ENCODE measurements at regions not wholly inside any gene's neighbourhood (a gene's known extent, or its start where the extent isn't known, plus 50 kb on each side); places are given as distances from the start of the nearest gene placed in this dataset.

DNA sequence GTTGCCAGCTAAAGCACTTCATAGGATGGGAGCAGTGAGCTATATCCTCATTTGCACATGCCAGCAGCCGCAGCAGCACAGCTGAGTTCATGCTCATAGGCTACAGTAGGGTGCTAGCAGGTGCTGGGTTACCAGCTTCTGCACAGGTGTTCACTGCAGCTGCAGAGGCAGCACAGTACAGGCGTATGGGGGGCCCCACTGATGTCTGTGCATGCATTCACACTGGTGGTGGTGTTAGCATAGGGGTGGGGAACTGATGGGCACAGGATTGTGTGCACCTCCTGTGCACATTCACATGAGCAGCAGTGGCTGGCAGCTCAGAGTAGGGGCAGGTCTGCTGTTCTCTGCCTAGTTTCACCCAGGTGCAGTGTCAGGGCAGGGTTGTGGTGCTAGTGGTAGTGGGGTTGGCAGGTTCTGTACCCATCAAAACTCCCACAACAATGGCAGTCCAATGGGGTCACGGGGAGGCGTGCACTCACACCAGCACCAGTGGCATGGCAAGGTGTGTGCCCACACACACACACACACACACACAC lies 58.9 kb upstream of the IRAK1BP1 start (continued):
- TF ChIP-seq ZNF362 (tag by site-specific recombination; IDR thresholded peaks at IDR 0.05) (no peak), KLF16 (tag by site-specific recombination; IDR thresholded peaks at IDR 0.05) (no peak), ZNF626 (tag by site-specific recombination; IDR thresholded peaks at IDR 0.05) (no peak), ZNF501 (tag by site-specific recombination; IDR thresholded peaks at IDR 0.05) (no peak), ZNF16 (tag by site-specific recombination; IDR thresholded peaks at IDR 0.05; ENCODE audit: low read depth) (no peak), ZNF555 (tag by site-specific recombination; conservative IDR thresholded peaks at IDR 0.05) (no peak), HOXC10 (CRISPR knock-in tag; IDR thresholded peaks at IDR 0.05) (no peak), ZNF354C (tag by site-specific recombination; IDR thresholded peaks at IDR 0.05; ENCODE audit: borderline replicate concordance, low read depth) (no peak)
- TF ChIP-seq, protein P1, sequence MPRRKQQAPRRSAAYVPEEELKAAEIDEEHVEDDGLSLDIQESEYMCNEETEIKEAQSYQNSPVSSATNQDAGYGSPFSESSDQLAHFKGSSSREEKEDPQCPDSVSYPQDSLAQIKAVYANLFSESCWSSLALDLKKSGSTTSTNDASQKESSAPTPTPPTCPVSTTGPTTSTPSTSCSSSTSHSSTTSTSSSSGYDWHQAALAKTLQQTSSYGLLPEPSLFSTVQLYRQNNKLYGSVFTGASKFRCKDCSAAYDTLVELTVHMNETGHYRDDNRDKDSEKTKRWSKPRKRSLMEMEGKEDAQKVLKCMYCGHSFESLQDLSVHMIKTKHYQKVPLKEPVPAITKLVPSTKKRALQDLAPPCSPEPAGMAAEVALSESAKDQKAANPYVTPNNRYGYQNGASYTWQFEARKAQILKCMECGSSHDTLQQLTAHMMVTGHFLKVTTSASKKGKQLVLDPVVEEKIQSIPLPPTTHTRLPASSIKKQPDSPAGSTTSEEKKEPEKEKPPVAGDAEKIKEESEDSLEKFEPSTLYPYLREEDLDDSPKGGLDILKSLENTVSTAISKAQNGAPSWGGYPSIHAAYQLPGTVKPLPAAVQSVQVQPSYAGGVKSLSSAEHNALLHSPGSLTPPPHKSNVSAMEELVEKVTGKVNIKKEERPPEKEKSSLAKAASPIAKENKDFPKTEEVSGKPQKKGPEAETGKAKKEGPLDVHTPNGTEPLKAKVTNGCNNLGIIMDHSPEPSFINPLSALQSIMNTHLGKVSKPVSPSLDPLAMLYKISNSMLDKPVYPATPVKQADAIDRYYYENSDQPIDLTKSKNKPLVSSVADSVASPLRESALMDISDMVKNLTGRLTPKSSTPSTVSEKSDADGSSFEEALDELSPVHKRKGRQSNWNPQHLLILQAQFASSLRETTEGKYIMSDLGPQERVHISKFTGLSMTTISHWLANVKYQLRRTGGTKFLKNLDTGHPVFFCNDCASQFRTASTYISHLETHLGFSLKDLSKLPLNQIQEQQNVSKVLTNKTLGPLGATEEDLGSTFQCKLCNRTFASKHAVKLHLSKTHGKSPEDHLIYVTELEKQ (tag by site-specific recombination; IDR thresholded peaks at IDR 0.05; ENCODE audit: borderline replicate concordance) = no peak
- TF ChIP-seq, protein P2, sequence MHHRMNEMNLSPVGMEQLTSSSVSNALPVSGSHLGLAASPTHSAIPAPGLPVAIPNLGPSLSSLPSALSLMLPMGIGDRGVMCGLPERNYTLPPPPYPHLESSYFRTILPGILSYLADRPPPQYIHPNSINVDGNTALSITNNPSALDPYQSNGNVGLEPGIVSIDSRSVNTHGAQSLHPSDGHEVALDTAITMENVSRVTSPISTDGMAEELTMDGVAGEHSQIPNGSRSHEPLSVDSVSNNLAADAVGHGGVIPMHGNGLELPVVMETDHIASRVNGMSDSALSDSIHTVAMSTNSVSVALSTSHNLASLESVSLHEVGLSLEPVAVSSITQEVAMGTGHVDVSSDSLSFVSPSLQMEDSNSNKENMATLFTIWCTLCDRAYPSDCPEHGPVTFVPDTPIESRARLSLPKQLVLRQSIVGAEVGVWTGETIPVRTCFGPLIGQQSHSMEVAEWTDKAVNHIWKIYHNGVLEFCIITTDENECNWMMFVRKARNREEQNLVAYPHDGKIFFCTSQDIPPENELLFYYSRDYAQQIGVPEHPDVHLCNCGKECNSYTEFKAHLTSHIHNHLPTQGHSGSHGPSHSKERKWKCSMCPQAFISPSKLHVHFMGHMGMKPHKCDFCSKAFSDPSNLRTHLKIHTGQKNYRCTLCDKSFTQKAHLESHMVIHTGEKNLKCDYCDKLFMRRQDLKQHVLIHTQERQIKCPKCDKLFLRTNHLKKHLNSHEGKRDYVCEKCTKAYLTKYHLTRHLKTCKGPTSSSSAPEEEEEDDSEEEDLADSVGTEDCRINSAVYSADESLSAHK (tag by site-specific recombination; IDR thresholded peaks at IDR 0.05) = no peak
- TF ChIP-seq, protein P3, sequence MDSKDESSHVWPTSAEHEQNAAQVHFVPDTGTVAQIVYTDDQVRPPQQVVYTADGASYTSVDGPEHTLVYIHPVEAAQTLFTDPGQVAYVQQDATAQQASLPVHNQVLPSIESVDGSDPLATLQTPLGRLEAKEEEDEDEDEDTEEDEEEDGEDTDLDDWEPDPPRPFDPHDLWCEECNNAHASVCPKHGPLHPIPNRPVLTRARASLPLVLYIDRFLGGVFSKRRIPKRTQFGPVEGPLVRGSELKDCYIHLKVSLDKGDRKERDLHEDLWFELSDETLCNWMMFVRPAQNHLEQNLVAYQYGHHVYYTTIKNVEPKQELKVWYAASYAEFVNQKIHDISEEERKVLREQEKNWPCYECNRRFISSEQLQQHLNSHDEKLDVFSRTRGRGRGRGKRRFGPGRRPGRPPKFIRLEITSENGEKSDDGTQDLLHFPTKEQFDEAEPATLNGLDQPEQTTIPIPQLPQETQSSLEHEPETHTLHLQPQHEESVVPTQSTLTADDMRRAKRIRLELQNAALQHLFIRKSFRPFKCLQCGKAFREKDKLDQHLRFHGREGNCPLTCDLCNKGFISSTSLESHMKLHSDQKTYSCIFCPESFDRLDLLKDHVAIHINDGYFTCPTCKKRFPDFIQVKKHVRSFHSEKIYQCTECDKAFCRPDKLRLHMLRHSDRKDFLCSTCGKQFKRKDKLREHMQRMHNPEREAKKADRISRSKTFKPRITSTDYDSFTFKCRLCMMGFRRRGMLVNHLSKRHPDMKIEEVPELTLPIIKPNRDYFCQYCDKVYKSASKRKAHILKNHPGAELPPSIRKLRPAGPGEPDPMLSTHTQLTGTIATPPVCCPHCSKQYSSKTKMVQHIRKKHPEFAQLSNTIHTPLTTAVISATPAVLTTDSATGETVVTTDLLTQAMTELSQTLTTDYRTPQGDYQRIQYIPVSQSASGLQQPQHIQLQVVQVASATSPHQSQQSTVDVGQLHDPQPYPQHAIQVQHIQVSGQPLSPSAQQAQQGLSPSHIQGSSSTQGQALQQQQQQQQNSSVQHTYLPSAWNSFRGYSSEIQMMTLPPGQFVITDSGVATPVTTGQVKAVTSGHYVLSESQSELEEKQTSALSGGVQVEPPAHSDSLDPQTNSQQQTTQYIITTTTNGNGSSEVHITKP (tag by site-specific recombination; IDR thresholded peaks at IDR 0.05) = no peak

GRCh38 chr6:78808933-78809332 lies 58.4 kb upstream of the IRAK1BP1 start:
- ChIA-PET CTCF (interaction anchor here (0.5 to 2.6 kb wide), 5 partner anchors 14 to 1611 kb away, joined by 3 to 36 read pairs (median 7); no protein-coding TSS in a partner anchor), POLR2A (no interaction called here)
- Histone ChIP-seq H3K36me3 (ENCODE audit: control insufficient read depth in 2 of 2, insufficient read depth in 1 of 2, low read length in 2 of 2) (no peaks in the 10 kb centered on the region), H3K9me3 (ENCODE audit: control insufficient read depth, insufficient read depth, low read depth, low read length) (no peaks in the 10 kb centered on the region), H3K4me3 (ENCODE audit: low read depth, low read length) (no peak overlapping the region), H3K4me1 (ENCODE audit: control insufficient read depth, insufficient read depth, low read length) (no peaks in the 10 kb centered on the region), H3K27ac (ENCODE audit: extremely low read depth, low read depth, low read length) (no peak overlapping the region)
- TF ChIP-seq MYNN (tag by site-specific recombination; IDR thresholded peaks at IDR 0.05; ENCODE audit: borderline replicate concordance) = no peak
- no peak for TF ChIP-seq ZNF311 (tag by site-specific recombination; IDR thresholded peaks at IDR 0.05; ENCODE audit: borderline replicate concordance)
- no peak for TF ChIP-seq ZNF549 (tag by site-specific recombination; IDR thresholded peaks at IDR 0.05)
- no peak for TF ChIP-seq ZSCAN30 (tag by site-specific recombination; IDR thresholded peaks at IDR 0.05)
- no peak for TF ChIP-seq GLI2 (tag by site-specific recombination; IDR thresholded peaks at IDR 0.05; ENCODE audit: borderline replicate concordance, low read depth)
- no peak for TF ChIP-seq SCRT2 (tag by site-specific recombination; IDR thresholded peaks at IDR 0.05)
- TF ChIP-seq, protein P4, sequence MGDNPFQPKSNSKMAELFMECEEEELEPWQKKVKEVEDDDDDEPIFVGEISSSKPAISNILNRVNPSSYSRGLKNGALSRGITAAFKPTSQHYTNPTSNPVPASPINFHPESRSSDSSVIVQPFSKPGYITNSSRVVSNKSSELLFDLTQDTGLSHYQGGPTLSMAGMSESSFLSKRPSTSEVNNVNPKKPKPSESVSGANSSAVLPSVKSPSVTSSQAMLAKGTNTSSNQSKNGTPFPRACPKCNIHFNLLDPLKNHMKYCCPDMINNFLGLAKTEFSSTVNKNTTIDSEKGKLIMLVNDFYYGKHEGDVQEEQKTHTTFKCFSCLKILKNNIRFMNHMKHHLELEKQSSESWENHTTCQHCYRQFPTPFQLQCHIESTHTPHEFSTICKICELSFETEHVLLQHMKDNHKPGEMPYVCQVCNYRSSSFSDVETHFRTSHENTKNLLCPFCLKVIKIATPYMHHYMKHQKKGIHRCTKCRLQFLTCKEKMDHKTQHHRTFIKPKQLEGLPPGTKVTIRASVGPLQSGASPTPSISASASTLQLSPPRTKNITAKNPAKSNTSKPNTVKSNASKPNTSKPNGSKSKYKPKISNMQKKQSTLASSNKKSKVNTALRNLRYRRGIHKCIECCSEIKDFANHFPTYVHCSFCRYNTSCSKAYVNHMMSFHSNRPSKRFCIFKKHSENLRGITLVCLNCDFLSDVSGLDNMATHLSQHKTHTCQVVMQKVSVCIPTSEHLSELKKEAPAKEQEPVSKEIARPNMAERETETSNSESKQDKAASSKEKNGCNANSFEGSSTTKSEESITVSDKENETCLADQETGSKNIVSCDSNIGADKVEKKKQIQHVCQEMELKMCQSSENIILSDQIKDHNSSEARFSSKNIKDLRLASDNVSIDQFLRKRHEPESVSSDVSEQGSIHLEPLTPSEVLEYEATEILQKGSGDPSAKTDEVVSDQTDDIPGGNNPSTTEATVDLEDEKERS (tag by site-specific recombination; IDR thresholded peaks at IDR 0.05) = no peak
- TF ChIP-seq ZNF544 (tag by site-specific recombination; IDR thresholded peaks at IDR 0.05) = no peak
- TF ChIP-seq PATZ1 (tag by site-specific recombination; IDR thresholded peaks at IDR 0.05) = no peak

Measured in HEK293 (cell line).